ENCODE measurements at regions not wholly inside any gene's neighbourhood (a gene's known extent, or its start where the extent isn't known, plus 50 kb on each side); places are given as distances from the start of the nearest gene placed in this dataset.

GRCh38 chr13:80515296-80515695, 174.4 kb upstream of the SPRY2 start:
- TF ChIP-seq CTCF (IDR thresholded peaks at IDR 0.05; ENCODE audit: extremely low read depth in 1 of 2, insufficient read depth in 1 of 2, low read depth in 1 of 2, low read length in 2 of 2) (no peak), MAX (IDR thresholded peaks at IDR 0.05; ENCODE audit: insufficient read depth, insufficient read length) (no peak), EZH2 (IDR thresholded peaks at IDR 0.05; ENCODE audit: borderline replicate concordance, low read depth, low read length, severe bottlenecking) (no peak), FOS (IDR thresholded peaks at IDR 0.05; ENCODE audit: borderline replicate concordance, insufficient read depth, low read length) (no peak), MYC (IDR thresholded peaks at IDR 0.05; ENCODE audit: low read depth, low read length) (no peak), JUN (IDR thresholded peaks at IDR 0.05; ENCODE audit: borderline replicate concordance, insufficient read depth, insufficient read length, low read depth) (no peak), GATA2 (IDR thresholded peaks at IDR 0.05; ENCODE audit: insufficient read depth, insufficient read length, low read depth, low read length) (no peak), POLR2A (IDR thresholded peaks at IDR 0.05; ENCODE audit: low read depth, low read length) (no peak), POLR2AphosphoS5 (IDR thresholded peaks at IDR 0.05; ENCODE audit: insufficient read depth, low read depth, low read length) (no peak)
- no peak overlapping the region for H3K9ac ChIP-seq (replicated peaks; ENCODE audit: extremely low read depth, insufficient read depth, low read length)
- no peaks in the 10 kb centered on the region for H3K9me3 ChIP-seq (replicated peaks; ENCODE audit: control insufficient read depth, insufficient read depth, low read length)
- H2AFZ ChIP-seq (ENCODE audit: low read depth, low read length) = no peak overlapping the region
- H4K20me1 ChIP-seq (replicated peaks; ENCODE audit: control insufficient read depth, extremely low read depth, insufficient read depth, low read length) = no peaks in the 10 kb centered on the region
- no peak overlapping the region for H3K27ac ChIP-seq (ENCODE audit: insufficient read depth, low read depth, low read length)
- no TSS peak for BruUV-seq (replicated peaks)
- no peaks in the 10 kb centered on the region for H3K36me3 ChIP-seq (ENCODE audit: control insufficient read depth in 2 of 2, extremely low read depth in 1 of 2, insufficient read depth in 2 of 2, low read length in 2 of 2)
- no peaks in the 10 kb centered on the region for H3K9me1 ChIP-seq (replicated peaks; ENCODE audit: control insufficient read depth, extremely low read depth, insufficient read depth, low read length)
- DNase-seq (ENCODE audit: low read depth, low spot score) (no peak), FAIRE-seq (no peak)
- no peaks in the 10 kb centered on the region for H3K4me1 ChIP-seq (ENCODE audit: control insufficient read depth, extremely low read depth, insufficient read depth, low read length)
- no peaks in the 10 kb centered on the region for H3K79me2 ChIP-seq (ENCODE audit: control insufficient read depth, insufficient read depth, low read length)
- H3K27me3 ChIP-seq (ENCODE audit: control insufficient read depth in 2 of 2, insufficient read depth in 2 of 2, low read length in 2 of 2) = no peaks in the 10 kb centered on the region
- no peak overlapping the region for H3K4me3 ChIP-seq (replicated peaks in 1 of 3; ENCODE audit: insufficient read depth in 1 of 3, low read depth in 1 of 3, low read length in 3 of 3)
- POLR2A ChIA-PET = no interaction called here
- intact Hi-C loops (cut with micrococcal nuclease) = no loop called here
- dilution Hi-C loops (cut with MboI; ENCODE audit: extremely low pct_ligation_motif_present, low sequenced_read_pairs) = no loop called here
- CTCF ChIA-PET = no interaction called here
- H3K4me2 ChIP-seq (ENCODE audit: insufficient read depth, low read length) = no peak overlapping the region

Data from endothelial cell of umbilical vein (primary cell).